GM12864 (cell line): ENCODE measurements at regions not wholly inside any gene's neighbourhood (a gene's known extent, or its start where the extent isn't known, plus 50 kb on each side); places are given as distances from the start of the nearest gene placed in this dataset.

Experiments used
- DNase-seq: peaks from one replicate; pipeline ENCODE4 v3.0.0-alpha.2; 2011; ENCODE audit warnings: low read depth
- H3K4me3 ChIP-seq: 2 replicates; pipeline ENCODE4 v1.5.1; 2011; ENCODE audit warnings: mild to moderate bottlenecking, low read depth, low read length, control low read depth
- CTCF ChIP-seq: IDR thresholded peaks from 2 replicates; pipeline ENCODE4 v1.5.1; 2011; ENCODE audit warnings: low read depth, mild to moderate bottlenecking, moderate library complexity, low read length, control low read depth, inconsistent platforms; ENCODE audit errors: missing control alignments

GRCh38 chr2:118312969-118313756 is 224.9 kb downstream of the INSIG2 start:
- DNase-seq, result no peak
- no peak for TF ChIP-seq CTCF
- no peak overlapping the region for H3K4me3 ChIP-seq

DNA sequence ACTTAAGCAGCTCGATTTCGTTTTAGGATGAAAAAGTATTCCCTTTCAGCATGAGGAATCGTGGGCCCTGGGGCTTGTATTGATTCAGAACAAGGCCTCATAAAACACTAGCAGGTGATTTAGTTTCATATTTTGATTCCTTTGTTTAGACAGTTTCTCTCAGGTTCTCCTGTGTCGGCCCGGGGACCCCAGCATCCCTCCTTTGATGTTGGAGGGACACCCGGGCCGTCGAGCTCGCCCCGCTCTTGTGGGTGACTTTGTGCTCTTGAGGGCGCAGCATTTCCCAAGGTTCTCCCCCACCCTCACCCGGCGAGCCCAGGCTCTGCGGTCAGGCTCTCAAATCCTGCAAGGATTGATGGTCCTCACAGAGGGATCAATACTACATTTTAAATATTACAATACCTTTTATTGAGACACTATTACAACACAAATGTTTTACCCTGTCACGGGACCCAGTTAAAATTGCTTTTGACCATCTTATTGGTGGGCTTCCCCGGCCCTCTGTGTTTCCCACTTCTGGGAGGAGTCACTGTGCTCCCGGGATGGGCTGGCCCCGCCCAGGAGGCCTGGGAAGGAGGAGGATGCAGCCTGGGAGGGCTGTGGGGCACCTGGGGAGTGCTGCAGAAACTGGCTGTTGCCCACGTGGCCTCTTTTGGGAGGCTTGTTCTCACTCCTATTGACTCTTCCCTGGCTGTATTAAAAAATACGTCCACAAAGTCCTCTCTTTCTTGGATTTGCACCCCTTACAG is 222.6 kb downstream of the INSIG2 start:
- peak overlapping the region; percentile 43 for H3K4me3 ChIP-seq
- DNase-seq, result no peak
- TF ChIP-seq CTCF, result no peak

DNA sequence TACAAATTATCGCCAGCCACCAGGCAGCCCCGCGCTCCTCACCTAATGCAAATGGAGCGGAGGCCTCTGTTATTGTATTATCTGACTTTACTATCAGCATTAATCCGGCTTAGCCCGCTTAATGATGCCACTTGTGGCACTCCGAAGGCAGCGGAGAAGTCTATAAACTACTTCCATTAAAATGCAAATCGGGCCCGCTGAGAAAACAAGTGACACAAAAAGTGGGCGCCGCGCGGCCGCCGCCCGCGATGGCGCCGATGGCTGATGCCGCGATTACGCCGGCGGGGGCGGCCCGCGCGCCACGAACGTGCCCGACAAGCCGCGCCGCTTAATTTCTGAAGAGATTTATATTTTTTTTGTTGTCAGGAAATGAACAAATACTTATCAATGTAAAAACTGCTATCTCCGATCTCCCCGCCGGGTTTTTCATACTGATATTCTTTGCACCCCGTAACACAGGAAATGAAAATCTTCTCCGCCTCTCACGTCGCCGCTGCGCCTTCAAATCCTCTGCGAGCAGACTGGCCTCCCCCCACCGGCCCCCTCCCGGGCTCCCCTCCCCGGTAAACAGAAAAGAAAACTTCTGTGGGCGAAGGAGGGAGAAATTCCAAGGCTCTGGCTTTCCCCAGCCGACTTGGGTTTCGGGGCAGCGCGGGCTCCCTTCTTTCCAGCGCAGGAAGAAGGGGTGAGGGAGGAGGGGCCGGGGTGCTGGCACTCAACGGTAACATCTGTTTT is 221.8 kb downstream of the INSIG2 start:
- peak overlapping the region; percentile 43 for H3K4me3 ChIP-seq
- no peak for DNase-seq
- no peak for TF ChIP-seq CTCF

DNA sequence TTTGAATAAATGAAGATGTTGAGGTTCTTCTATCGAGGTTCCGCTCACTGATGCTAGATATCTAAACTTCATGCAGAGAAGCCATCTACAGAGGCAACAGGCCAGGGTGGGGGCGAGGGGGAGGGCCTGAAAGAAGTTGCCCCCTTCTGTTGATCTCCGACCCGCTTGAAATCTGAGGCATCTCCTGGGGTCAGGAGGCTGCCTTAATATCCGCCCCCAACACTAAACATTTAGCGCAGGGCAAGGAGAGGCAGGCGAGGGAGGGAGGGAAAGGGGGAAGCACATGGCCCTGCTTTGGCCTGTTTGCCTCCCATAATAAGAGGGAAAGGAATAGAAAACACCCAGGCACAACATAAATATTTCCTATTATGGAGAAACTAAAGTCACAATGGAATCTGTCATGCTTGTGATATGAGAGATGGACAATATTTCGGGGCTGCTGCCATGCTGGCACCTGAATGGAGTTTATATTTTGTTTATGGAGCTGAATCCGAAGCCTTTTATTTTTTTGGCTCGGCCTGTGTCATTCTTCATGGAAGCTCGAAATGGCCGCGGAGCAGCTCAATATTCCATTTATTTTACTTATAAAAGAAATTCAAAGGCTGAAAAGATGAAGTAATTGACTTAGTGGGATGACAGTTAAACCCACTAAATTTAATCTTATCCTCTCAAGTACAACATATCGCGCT is 221.1 kb downstream of the INSIG2 start:
- DNase-seq, result no peak
- TF ChIP-seq CTCF, result no peak
- H3K4me3 ChIP-seq, result peak overlapping the region; percentile 40; the same call in 1 of the 2 replicates

- TF ChIP-seq CTCF, result no peak
- no peak for DNase-seq
- H3K4me3 ChIP-seq, result no peak overlapping the region
Measured at GRCh38 chr2:118307864-118308263, 219.6 kb downstream of the INSIG2 start.

GRCh38 chr2:118301248-118301647 is 213.0 kb downstream of the INSIG2 start:
- no peak overlapping the region for H3K4me3 ChIP-seq
- no peak for TF ChIP-seq CTCF
- DNase-seq, result no peak
